Mesendoderm (in vitro differentiated cells): ENCODE measurements at regions not wholly inside any gene's neighbourhood (a gene's known extent, or its start where the extent isn't known, plus 50 kb on each side); places are given as distances from the start of the nearest gene placed in this dataset.

Source experiments
- DNase-seq: peaks from one replicate; pipeline ENCODE4 v3.0.0; 2013
- H2AK5ac ChIP-seq: 2 replicates; pipeline ENCODE4 v1.6.1; 2013; ENCODE audit warnings: low read length, inconsistent platforms
- H2BK120ac ChIP-seq: 2 replicates; pipeline ENCODE4 v1.6.1; 2013; ENCODE audit warnings: low read depth, mild to moderate bottlenecking, low read length, moderate library complexity, mixed read lengths
- H2BK15ac ChIP-seq: replicated peaks from 2 replicates; pipeline ENCODE4 v1.6.1; 2013; ENCODE audit warnings: low read depth, mild to moderate bottlenecking, moderate library complexity
- H2BK5ac ChIP-seq: 2 replicates; pipeline ENCODE4 v1.6.1; 2013; ENCODE audit warnings: low read length, inconsistent platforms
- H3K18ac ChIP-seq: 2 replicates; pipeline ENCODE4 v1.6.1; 2013; ENCODE audit warnings: mild to moderate bottlenecking, low read length, mixed read lengths
- H3K23ac ChIP-seq: one replicate; pipeline ENCODE4 v1.6.1; 2013; ENCODE audit warnings: low read length
- H3K27ac ChIP-seq: 2 replicates; pipeline ENCODE4 v1.5.1; 2013; ENCODE audit warnings: low read depth, mild to moderate bottlenecking, inconsistent platforms, low read length, moderate library complexity
- H3K27me3 ChIP-seq: 2 replicates; pipeline ENCODE4 v1.6.1; 2013; ENCODE audit warnings: low read length, control low read depth, mild to moderate bottlenecking, inconsistent platforms; ENCODE audit not compliant: insufficient read depth, poor library complexity
- H3K36me3 ChIP-seq: 2 replicates; pipeline ENCODE4 v1.6.1; 2013; ENCODE audit warnings: low read length, inconsistent platforms; ENCODE audit not compliant: control insufficient read depth, insufficient read depth
- H3K4ac ChIP-seq: one replicate; pipeline ENCODE4 v1.6.1; 2013; ENCODE audit warnings: low read depth, mild to moderate bottlenecking, low read length, moderate library complexity
- H3K4me1 ChIP-seq: 2 replicates; pipeline ENCODE4 v1.6.1; 2013; ENCODE audit warnings: low read depth, low read length, inconsistent platforms; ENCODE audit not compliant: control insufficient read depth
- H3K4me2 ChIP-seq: 2 replicates; pipeline ENCODE4 v1.6.1; 2013; ENCODE audit warnings: low read length
- H3K4me3 ChIP-seq: 2 replicates; pipeline ENCODE4 v1.5.1; 2013; ENCODE audit warnings: mild to moderate bottlenecking, low read length
- H3K56ac ChIP-seq: one replicate; pipeline ENCODE4 v1.6.1; 2013; ENCODE audit warnings: low read length
- H3K79me1 ChIP-seq: 2 replicates; pipeline ENCODE4 v1.6.1; 2013; ENCODE audit warnings: low read length, inconsistent platforms
- H3K79me2 ChIP-seq: 2 replicates; pipeline ENCODE4 v1.6.1; 2013; ENCODE audit warnings: mild to moderate bottlenecking, low read length; ENCODE audit not compliant: control insufficient read depth, insufficient read depth
- H3K9ac ChIP-seq: 2 replicates; pipeline ENCODE4 v1.6.1; 2013; ENCODE audit warnings: low read length, inconsistent platforms
- H4K5ac ChIP-seq: one replicate; pipeline ENCODE4 v1.6.1; 2013; ENCODE audit warnings: low read length
- H4K8ac ChIP-seq: one replicate; pipeline ENCODE4 v1.6.1; 2013; ENCODE audit warnings: low read depth, mild to moderate bottlenecking, control low read depth, low read length, moderate library complexity
- WGBS: extraction: QIAGEN DNeasy Blood & Tissue Kit; methylation state at CpG from one replicate; pipeline ENCODE4 v1.1.7; 2013; ENCODE audit warnings: low lambda C conversion rate, missing lambda C conversion rate; ENCODE audit not compliant: insufficient coverage; ENCODE audit errors: extremely low coverage; 5-methylcytosine and 5-hydroxymethylcytosine counted together

GRCh38 chr9:89256225-89256624 lies 54.8 kb upstream of the CKS2 start:
- H3K9ac ChIP-seq: no peak overlapping the region
- no peak overlapping the region for H2BK15ac ChIP-seq
- H3K4ac ChIP-seq: no peak overlapping the region
- H3K4me1 ChIP-seq: no peaks in the 10 kb centered on the region
- no peaks in the 10 kb centered on the region for H3K79me2 ChIP-seq
- H3K36me3 ChIP-seq: no peaks in the 10 kb centered on the region
- H4K5ac ChIP-seq: no peak overlapping the region
- H3K4me2 ChIP-seq: no peak overlapping the region
- H3K79me1 ChIP-seq: no peaks in the 10 kb centered on the region
- no peak overlapping the region for H3K27ac ChIP-seq
- no peak overlapping the region for H4K8ac ChIP-seq
- no CpG with 5 or more reads among the region's 8 CpGs for WGBS
- no peak overlapping the region for H3K18ac ChIP-seq
- H2BK120ac ChIP-seq: no peak overlapping the region
- no peak overlapping the region for H3K4me3 ChIP-seq
- no peaks in the 10 kb centered on the region for H3K27me3 ChIP-seq
- no peak overlapping the region for H3K56ac ChIP-seq
- no peak overlapping the region for H2BK5ac ChIP-seq
- no peak overlapping the region for H3K23ac ChIP-seq
- H2AK5ac ChIP-seq: no peak overlapping the region
- DNase-seq: no peak

DNA sequence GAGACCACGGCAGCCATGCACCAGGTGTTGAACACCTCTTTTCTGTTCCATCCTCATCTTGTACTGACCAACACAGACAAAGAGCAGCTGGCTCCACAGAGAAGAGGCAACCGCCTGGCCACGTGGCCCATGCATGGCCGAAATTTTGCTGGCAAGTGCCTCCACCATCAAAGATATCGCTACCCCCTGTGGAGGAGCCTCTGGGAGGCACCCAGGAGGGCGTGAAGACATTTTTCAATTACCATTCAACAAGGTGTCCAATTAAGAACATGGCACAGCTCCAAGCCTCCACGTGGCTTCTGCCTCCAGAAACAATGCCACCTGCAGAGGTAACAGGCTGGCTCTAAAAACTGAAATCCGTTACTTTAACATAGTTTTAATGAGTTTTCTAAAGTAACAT lies 54.4 kb upstream of the CKS2 start:
- Histone ChIP-seq H3K4ac (no peak overlapping the region), H3K23ac (no peak overlapping the region), H3K27me3 (no peaks in the 10 kb centered on the region), H4K8ac (no peak overlapping the region), H2BK5ac (no peak overlapping the region), H4K5ac (no peak overlapping the region), H3K4me1 (no peaks in the 10 kb centered on the region), H3K4me3 (no peak overlapping the region), H3K56ac (no peak overlapping the region), H3K27ac (no peak overlapping the region), H2BK15ac (no peak overlapping the region), H3K36me3 (no peaks in the 10 kb centered on the region), H3K79me1 (no peaks in the 10 kb centered on the region), H3K18ac (no peak overlapping the region), H3K4me2 (no peak overlapping the region), H2BK120ac (no peak overlapping the region), H2AK5ac (no peak overlapping the region), H3K9ac (no peak overlapping the region), H3K79me2 (no peaks in the 10 kb centered on the region)
- no peak for DNase-seq
- WGBS: no CpG with 5 or more reads among the region's 8 CpGs

GRCh38 chr9:89260525-89260924 lies 50.5 kb upstream of the CKS2 start:
- Histone ChIP-seq H4K5ac (no peak overlapping the region), H3K4me3 (no peak overlapping the region), H4K8ac (no peak overlapping the region), H3K79me1 (no peaks in the 10 kb centered on the region), H3K23ac (no peak overlapping the region), H3K36me3 (no peaks in the 10 kb centered on the region), H3K79me2 (no peaks in the 10 kb centered on the region), H2AK5ac (no peak overlapping the region), H3K4me2 (no peak overlapping the region), H3K27me3 (no peaks in the 10 kb centered on the region), H3K9ac (no peak overlapping the region), H3K18ac (no peak overlapping the region), H3K56ac (no peak overlapping the region), H2BK5ac (no peak overlapping the region), H2BK15ac (no peak overlapping the region), H3K27ac (no peak overlapping the region), H2BK120ac (no peak overlapping the region), H3K4me1 (no peaks in the 10 kb centered on the region), H3K4ac (no peak overlapping the region)
- no CpG with 5 or more reads among the region's 2 CpGs for WGBS
- DNase-seq: no peak
